ENCODE measurements at regions not wholly inside any gene's neighbourhood (a gene's known extent, or its start where the extent isn't known, plus 50 kb on each side); places are given as distances from the start of the nearest gene placed in this dataset.

- Histone ChIP-seq H3K9me3 (replicated peaks; ENCODE audit: control insufficient read depth, insufficient read depth, low read length) (no peaks in the 10 kb centered on the region), H4K20me1 (ENCODE audit: control insufficient read depth, insufficient read depth) (no peaks in the 10 kb centered on the region), H3K36me3 (ENCODE audit: control insufficient read depth in 2 of 2, insufficient read depth in 2 of 2, low read length in 1 of 2) (no peaks in the 10 kb centered on the region), H3K27ac (ENCODE audit: control insufficient read depth, insufficient read depth) (no peak overlapping the region), H3K4me2 (ENCODE audit: control insufficient read depth, insufficient read depth) (no peak overlapping the region), H3K4me3 (no peak overlapping the region), H2AFZ (ENCODE audit: control insufficient read depth, low read depth, low read length) (no peak overlapping the region), H3K79me2 (ENCODE audit: control insufficient read depth, insufficient read depth, low read length) (no peaks in the 10 kb centered on the region), H3K9ac (ENCODE audit: control insufficient read depth, insufficient read depth, low read length) (no peak overlapping the region), H3K27me3 (replicated peaks in 1 of 2; ENCODE audit: control insufficient read depth in 2 of 2, insufficient read depth in 2 of 2, low read length in 1 of 2) (no peaks in the 10 kb centered on the region), H3K4me1 (ENCODE audit: control insufficient read depth, insufficient read depth, low read length) (no peaks in the 10 kb centered on the region)
- ChIA-PET POLR2A (no interaction called here), RAD21 (ENCODE audit: unreplicated experiment) (no interaction called here), SMC1A (ENCODE audit: uncharacterized antibody, unreplicated experiment) (no interaction called here), CTCF (no interaction called here)
- TF ChIP-seq ETV6 (conservative IDR thresholded peaks at IDR 0.05 in 1 of 2, IDR thresholded peaks at IDR 0.05 in 1 of 2; ENCODE audit: borderline replicate concordance in 1 of 2, low read depth in 1 of 2) = no peak
- TF ChIP-seq GATAD2B (conservative IDR thresholded peaks at IDR 0.05; ENCODE audit: low read depth) = no peak
- no peak for TF ChIP-seq CHD2 (IDR thresholded peaks at IDR 0.05; ENCODE audit: borderline replicate concordance, low read depth, low read length)
- TF ChIP-seq MXI1 (IDR thresholded peaks at IDR 0.05; ENCODE audit: low read depth, low read length) = no peak
- no peak for TF ChIP-seq MEF2B (IDR thresholded peaks at IDR 0.05; ENCODE audit: partially characterized antibody, poor library complexity, severe bottlenecking)
- TF ChIP-seq BRCA1 (IDR thresholded peaks at IDR 0.05; ENCODE audit: low read depth, low read length) = no peak
- TF ChIP-seq RFX5 (IDR thresholded peaks at IDR 0.05; ENCODE audit: low read depth, low read length) = no peak
- TF ChIP-seq RELA (IDR thresholded peaks at IDR 0.05; ENCODE audit: borderline replicate concordance, partially characterized antibody) = no peak
- TF ChIP-seq YBX1 (IDR thresholded peaks at IDR 0.05) = no peak
- no peak for TF ChIP-seq DPF2 (IDR thresholded peaks at IDR 0.05)
- TF ChIP-seq YY1 (IDR thresholded peaks at IDR 0.05; ENCODE audit: low read depth, low read length) = no peak
- TF ChIP-seq LARP7 (IDR thresholded peaks at IDR 0.05) = no peak
- no peak for TF ChIP-seq RELB (IDR thresholded peaks at IDR 0.05; ENCODE audit: low read depth)
- no peak for TF ChIP-seq ASH2L (IDR thresholded peaks at IDR 0.05; ENCODE audit: borderline replicate concordance, low read depth)
- TF ChIP-seq RB1 (IDR thresholded peaks at IDR 0.05; ENCODE audit: borderline replicate concordance) = no peak
- TF ChIP-seq NFIC (IDR thresholded peaks at IDR 0.05; ENCODE audit: low read depth, low read length) = no peak
- no peak for TF ChIP-seq TARDBP (IDR thresholded peaks at IDR 0.05; ENCODE audit: borderline replicate concordance)
- TF ChIP-seq MLLT1 (IDR thresholded peaks at IDR 0.05) = no peak
- no peak for TF ChIP-seq SMC3 (IDR thresholded peaks at IDR 0.05; ENCODE audit: borderline replicate concordance, low read length)
- in situ Hi-C loops (cut with MboI) (no loop called here), intact Hi-C loops (cut with micrococcal nuclease; ENCODE audit: unreplicated experiment) (no loop called here)
- ATAC-seq (no peak), DNase-seq (ENCODE audit: low read depth, low spot score) (no peak), FAIRE-seq (no peak)
- BruUV-seq (replicated peaks) = no TSS peak
Measured at GRCh38 chr3:84223512-84223911, 735.3 kb upstream of the CADM2 start.

All from GM12878 (cell line).